Coronary artery (tissue), 2 donors: ENCODE measurements at regions not wholly inside any gene's neighbourhood (a gene's known extent, or its start where the extent isn't known, plus 50 kb on each side); places are given as distances from the start of the nearest gene placed in this dataset.
A peak's percentile ranks its signal among the peaks of the same experiment; 100 is the strongest.

Experiments used
- DNase-seq: peaks from one replicate; pipeline ENCODE4 v3.0.0-alpha.2; 2017; ENCODE audit warnings: low spot score
- H3K27ac ChIP-seq, 2 donors: fragments of 200-600 bp; sonication (generic); one replicate each; pipeline ENCODE4 v1.5.1; 2016 to 2019
- H3K4me3 ChIP-seq: fragments of 200-600 bp; sonication (generic); 2 replicates; pipeline ENCODE4 v1.5.1; 2016; ENCODE audit warnings: mild to moderate bottlenecking, moderate library complexity
- CTCF ChIP-seq: fragments of 200-600 bp; sonication (generic); IDR thresholded peaks from one replicate; pipeline ENCODE4 v1.5.1; 2019; ENCODE audit warnings: antibody characterized with exemption

GRCh38 chr14:34106310-34106709 is 155.4 kb upstream of the EGLN3 start:
- no peak for DNase-seq
- no peak overlapping the region for H3K27ac ChIP-seq
- no peak for TF ChIP-seq CTCF

GRCh38 chr14:34104489-34105397 is 153.9 kb upstream of the EGLN3 start:
- Histone ChIP-seq H3K27ac (no peak overlapping the region), H3K4me3 (no peak overlapping the region)
- no peak for TF ChIP-seq CTCF
- DNase-seq = no peak

More at GRCh38 chr14:34106310-34106709, 155.4 kb upstream of the EGLN3 start:
- H3K4me3 ChIP-seq = no peak overlapping the region

GRCh38 chr14:34103176-34103575 is 152.3 kb upstream of the EGLN3 start:
- H3K4me3 ChIP-seq = no peak overlapping the region
- DNase-seq = no peak
- no peak overlapping the region for H3K27ac ChIP-seq
- no peak for TF ChIP-seq CTCF

GRCh38 chr14:34099635-34100034 is 148.8 kb upstream of the EGLN3 start:
- no peak for DNase-seq
- no peak overlapping the region for H3K27ac ChIP-seq
- no peak overlapping the region for H3K4me3 ChIP-seq
- no peak for TF ChIP-seq CTCF

- TF ChIP-seq CTCF = peak; percentile 2
- Histone ChIP-seq H3K27ac (no peak overlapping the region), H3K4me3 (no peak overlapping the region)
- DNase-seq = no peak
These were observed 148.1 kb upstream of the EGLN3 start for GRCh38 chr14:34098985-34099349.

- H3K27ac ChIP-seq = no peak overlapping the region
- TF ChIP-seq CTCF = peak; percentile 62
- no peak for DNase-seq
- H3K4me3 ChIP-seq = no peak overlapping the region
These were observed 147.4 kb upstream of the EGLN3 start for GRCh38 chr14:34098045-34098984.
